H1 (cell line): ENCODE measurements at regions not wholly inside any gene's neighbourhood (a gene's known extent, or its start where the extent isn't known, plus 50 kb on each side); places are given as distances from the start of the nearest gene placed in this dataset.

ENCODE experiments used
- ASH2L ChIP-seq: fragments of 200-600, 300-600 bp; sonication (generic); IDR thresholded peaks from one replicate; pipeline ENCODE4 v1.7.1; 2017; ENCODE audit warnings: low read length
- ATF2 ChIP-seq: IDR thresholded peaks from 2 replicates; pipeline ENCODE4 v1.6.1; 2012; ENCODE audit warnings: low read length, inconsistent platforms
- CBX5 ChIP-seq: fragments of 300-800, 300-1000 bp; sonication (generic); IDR thresholded peaks from 2 replicates; pipeline ENCODE4 v1.7.1; 2016; ENCODE audit warnings: antibody characterized with exemption, low read length, low read depth
- SIRT6 ChIP-seq: IDR thresholded peaks from one replicate; pipeline ENCODE4 v1.7.1; 2012; ENCODE audit warnings: low read length, inconsistent platforms

GRCh38 chr10:61343796-61344195 lies 109.4 kb downstream of the TMEM26 start (continued):
- TF ChIP-seq ATF2 (no peak), CBX5 (no peak), SIRT6 (no peak), ASH2L (no peak)
